ENCODE measurements at regions not wholly inside any gene's neighbourhood (a gene's known extent, or its start where the extent isn't known, plus 50 kb on each side); places are given as distances from the start of the nearest gene placed in this dataset.

- Histone ChIP-seq H3K36me3 (ENCODE audit: insufficient read depth, low read length) (no peaks in the 10 kb centered on the region), H2AFZ (ENCODE audit: low read length, unreplicated experiment) (no peak overlapping the region), H3K4me1 (ENCODE audit: control insufficient read depth, insufficient read depth, low read length, unreplicated experiment) (no peaks in the 10 kb centered on the region)
Measured at GRCh38 chr2:147760984-147761383, 83.8 kb upstream of the ACVR2A start.

GRCh38 chr2:147759536-147759935 is 85.3 kb upstream of the ACVR2A start:
- H2AFZ ChIP-seq (ENCODE audit: low read length, unreplicated experiment): no peak overlapping the region
- H3K36me3 ChIP-seq (ENCODE audit: insufficient read depth, low read length): no peaks in the 10 kb centered on the region
- H3K4me1 ChIP-seq (ENCODE audit: control insufficient read depth, insufficient read depth, low read length, unreplicated experiment): no peaks in the 10 kb centered on the region
- no peak overlapping the region for H3K4me3 ChIP-seq (ENCODE audit: low read depth, low read length)
- no peaks in the 10 kb centered on the region for H3K79me2 ChIP-seq (ENCODE audit: control insufficient read depth, insufficient read depth, low read length, unreplicated experiment)
- no peak overlapping the region for H3K27ac ChIP-seq (ENCODE audit: low read depth, low read length)
- H3K27me3 ChIP-seq (ENCODE audit: insufficient read depth, low read length): no peaks in the 10 kb centered on the region

More at GRCh38 chr2:147760984-147761383, 83.8 kb upstream of the ACVR2A start:
- H3K27ac ChIP-seq (ENCODE audit: low read depth, low read length): no peak overlapping the region
- H3K4me3 ChIP-seq (ENCODE audit: low read depth, low read length): no peak overlapping the region
- no peaks in the 10 kb centered on the region for H3K79me2 ChIP-seq (ENCODE audit: control insufficient read depth, insufficient read depth, low read length, unreplicated experiment)
- H3K27me3 ChIP-seq (ENCODE audit: insufficient read depth, low read length): no peaks in the 10 kb centered on the region

- H3K27ac ChIP-seq (ENCODE audit: low read depth, low read length): no peak overlapping the region
Measured at GRCh38 chr2:147758821-147759220, 86.0 kb upstream of the ACVR2A start.

GRCh38 chr2:147756069-147756468 is 88.8 kb upstream of the ACVR2A start:
- no peak overlapping the region for H3K27ac ChIP-seq (ENCODE audit: low read depth, low read length)
- no peaks in the 10 kb centered on the region for H3K36me3 ChIP-seq (ENCODE audit: insufficient read depth, low read length)
- H3K27me3 ChIP-seq (ENCODE audit: insufficient read depth, low read length): no peaks in the 10 kb centered on the region
- H3K79me2 ChIP-seq (ENCODE audit: control insufficient read depth, insufficient read depth, low read length, unreplicated experiment): no peaks in the 10 kb centered on the region
- H3K4me1 ChIP-seq (ENCODE audit: control insufficient read depth, insufficient read depth, low read length, unreplicated experiment): no peaks in the 10 kb centered on the region
- H3K4me3 ChIP-seq (ENCODE audit: low read depth, low read length): no peak overlapping the region
- no peak overlapping the region for H2AFZ ChIP-seq (ENCODE audit: low read length, unreplicated experiment)

More at GRCh38 chr2:147758821-147759220, 86.0 kb upstream of the ACVR2A start:
- no peaks in the 10 kb centered on the region for H3K79me2 ChIP-seq (ENCODE audit: control insufficient read depth, insufficient read depth, low read length, unreplicated experiment)
- H3K36me3 ChIP-seq (ENCODE audit: insufficient read depth, low read length): no peaks in the 10 kb centered on the region
- H3K27me3 ChIP-seq (ENCODE audit: insufficient read depth, low read length): no peaks in the 10 kb centered on the region
- no peaks in the 10 kb centered on the region for H3K4me1 ChIP-seq (ENCODE audit: control insufficient read depth, insufficient read depth, low read length, unreplicated experiment)
- H2AFZ ChIP-seq (ENCODE audit: low read length, unreplicated experiment): no peak overlapping the region
- H3K4me3 ChIP-seq (ENCODE audit: low read depth, low read length): no peak overlapping the region

GRCh38 chr2:147740211-147740927 is 104.5 kb upstream of the ACVR2A start:
- H2AFZ ChIP-seq (ENCODE audit: low read length, unreplicated experiment): no peak overlapping the region
- no peak overlapping the region for H3K27ac ChIP-seq (ENCODE audit: low read depth, low read length)
- H3K4me3 ChIP-seq (ENCODE audit: low read depth, low read length): no peak overlapping the region
- no peaks in the 10 kb centered on the region for H3K4me1 ChIP-seq (ENCODE audit: control insufficient read depth, insufficient read depth, low read length, unreplicated experiment)
- H3K36me3 ChIP-seq (ENCODE audit: insufficient read depth, low read length): no peaks in the 10 kb centered on the region
- no peaks in the 10 kb centered on the region for H3K79me2 ChIP-seq (ENCODE audit: control insufficient read depth, insufficient read depth, low read length, unreplicated experiment)
- no peaks in the 10 kb centered on the region for H3K27me3 ChIP-seq (ENCODE audit: insufficient read depth, low read length)

GRCh38 chr2:147739508-147739907 is 105.3 kb upstream of the ACVR2A start:
- Histone ChIP-seq H3K4me1 (ENCODE audit: control insufficient read depth, insufficient read depth, low read length, unreplicated experiment) (no peaks in the 10 kb centered on the region), H3K4me3 (ENCODE audit: low read depth, low read length) (no peak overlapping the region), H3K27me3 (ENCODE audit: insufficient read depth, low read length) (no peaks in the 10 kb centered on the region), H3K27ac (ENCODE audit: low read depth, low read length) (no peak overlapping the region), H3K36me3 (ENCODE audit: insufficient read depth, low read length) (no peaks in the 10 kb centered on the region), H3K79me2 (ENCODE audit: control insufficient read depth, insufficient read depth, low read length, unreplicated experiment) (no peaks in the 10 kb centered on the region), H2AFZ (ENCODE audit: low read length, unreplicated experiment) (no peak overlapping the region)

- Histone ChIP-seq H3K27me3 (ENCODE audit: insufficient read depth, low read length) (no peaks in the 10 kb centered on the region), H2AFZ (ENCODE audit: low read length, unreplicated experiment) (no peak overlapping the region), H3K36me3 (ENCODE audit: insufficient read depth, low read length) (no peaks in the 10 kb centered on the region), H3K79me2 (ENCODE audit: control insufficient read depth, insufficient read depth, low read length, unreplicated experiment) (no peaks in the 10 kb centered on the region), H3K4me3 (ENCODE audit: low read depth, low read length) (no peak overlapping the region), H3K4me1 (ENCODE audit: control insufficient read depth, insufficient read depth, low read length, unreplicated experiment) (no peaks in the 10 kb centered on the region), H3K27ac (ENCODE audit: low read depth, low read length) (no peak overlapping the region)
Measured at GRCh38 chr2:147718831-147719230, 126.0 kb upstream of the ACVR2A start.

GRCh38 chr2:147716906-147717305 is 127.9 kb upstream of the ACVR2A start:
- Histone ChIP-seq H3K4me3 (ENCODE audit: low read depth, low read length) (no peak overlapping the region), H3K4me1 (ENCODE audit: control insufficient read depth, insufficient read depth, low read length, unreplicated experiment) (no peaks in the 10 kb centered on the region), H3K36me3 (ENCODE audit: insufficient read depth, low read length) (no peaks in the 10 kb centered on the region), H3K79me2 (ENCODE audit: control insufficient read depth, insufficient read depth, low read length, unreplicated experiment) (no peaks in the 10 kb centered on the region), H3K27ac (ENCODE audit: low read depth, low read length) (no peak overlapping the region), H3K27me3 (ENCODE audit: insufficient read depth, low read length) (no peaks in the 10 kb centered on the region), H2AFZ (ENCODE audit: low read length, unreplicated experiment) (no peak overlapping the region)

GRCh38 chr2:147715807-147716206 is 129.0 kb upstream of the ACVR2A start:
- Histone ChIP-seq H3K4me1 (ENCODE audit: control insufficient read depth, insufficient read depth, low read length, unreplicated experiment) (no peaks in the 10 kb centered on the region), H3K36me3 (ENCODE audit: insufficient read depth, low read length) (no peaks in the 10 kb centered on the region), H3K79me2 (ENCODE audit: control insufficient read depth, insufficient read depth, low read length, unreplicated experiment) (no peaks in the 10 kb centered on the region), H3K27me3 (ENCODE audit: insufficient read depth, low read length) (no peaks in the 10 kb centered on the region), H2AFZ (ENCODE audit: low read length, unreplicated experiment) (no peak overlapping the region), H3K27ac (ENCODE audit: low read depth, low read length) (no peak overlapping the region), H3K4me3 (ENCODE audit: low read depth, low read length) (no peak overlapping the region)

- H3K79me2 ChIP-seq (ENCODE audit: control insufficient read depth, insufficient read depth, low read length, unreplicated experiment): no peaks in the 10 kb centered on the region
- H3K27ac ChIP-seq (ENCODE audit: low read depth, low read length): no peak overlapping the region
- no peaks in the 10 kb centered on the region for H3K27me3 ChIP-seq (ENCODE audit: insufficient read depth, low read length)
- H3K36me3 ChIP-seq (ENCODE audit: insufficient read depth, low read length): no peaks in the 10 kb centered on the region
- no peaks in the 10 kb centered on the region for H3K4me1 ChIP-seq (ENCODE audit: control insufficient read depth, insufficient read depth, low read length, unreplicated experiment)
- H2AFZ ChIP-seq (ENCODE audit: low read length, unreplicated experiment): no peak overlapping the region
- H3K4me3 ChIP-seq (ENCODE audit: low read depth, low read length): no peak overlapping the region
Measured at GRCh38 chr2:147714582-147714981, 130.2 kb upstream of the ACVR2A start.

GRCh38 chr2:147713349-147713748 is 131.5 kb upstream of the ACVR2A start:
- no peak overlapping the region for H2AFZ ChIP-seq (ENCODE audit: low read length, unreplicated experiment)
- no peak overlapping the region for H3K4me3 ChIP-seq (ENCODE audit: low read depth, low read length)
- no peaks in the 10 kb centered on the region for H3K27me3 ChIP-seq (ENCODE audit: insufficient read depth, low read length)
- no peak overlapping the region for H3K27ac ChIP-seq (ENCODE audit: low read depth, low read length)
- no peaks in the 10 kb centered on the region for H3K4me1 ChIP-seq (ENCODE audit: control insufficient read depth, insufficient read depth, low read length, unreplicated experiment)
- H3K79me2 ChIP-seq (ENCODE audit: control insufficient read depth, insufficient read depth, low read length, unreplicated experiment): no peaks in the 10 kb centered on the region
- no peaks in the 10 kb centered on the region for H3K36me3 ChIP-seq (ENCODE audit: insufficient read depth, low read length)
